Keratinocyte (primary cell): ENCODE measurements at regions not wholly inside any gene's neighbourhood (a gene's known extent, or its start where the extent isn't known, plus 50 kb on each side); places are given as distances from the start of the nearest gene placed in this dataset.

ENCODE experiments used
- EZH2 ChIP-seq: IDR thresholded peaks from one replicate; pipeline ENCODE4 v1.6.1; 2012; ENCODE audit warnings: inconsistent platforms, mild to moderate bottlenecking, low read length, moderate library complexity
- TF ChIP-seq, protein P1 (sequence below), 3 experiments: IDR thresholded peaks in 1 of 3; conservative IDR thresholded peaks in 1 of 3; optimal IDR thresholded peaks in 1 of 3; 2 replicates in 2 of 3; 3 replicates in 1 of 3; pipeline versions ENCODE3 to v1.5.1; 2011; ENCODE audit warnings: low read length in 3 of 3, mild to moderate bottlenecking in 3 of 3, moderate library complexity in 2 of 3, control low read depth in 1 of 3, inconsistent platforms in 1 of 3; ENCODE audit not compliant: insufficient read depth in 2 of 3; ENCODE audit errors: extremely low read depth in 1 of 3

DNA sequence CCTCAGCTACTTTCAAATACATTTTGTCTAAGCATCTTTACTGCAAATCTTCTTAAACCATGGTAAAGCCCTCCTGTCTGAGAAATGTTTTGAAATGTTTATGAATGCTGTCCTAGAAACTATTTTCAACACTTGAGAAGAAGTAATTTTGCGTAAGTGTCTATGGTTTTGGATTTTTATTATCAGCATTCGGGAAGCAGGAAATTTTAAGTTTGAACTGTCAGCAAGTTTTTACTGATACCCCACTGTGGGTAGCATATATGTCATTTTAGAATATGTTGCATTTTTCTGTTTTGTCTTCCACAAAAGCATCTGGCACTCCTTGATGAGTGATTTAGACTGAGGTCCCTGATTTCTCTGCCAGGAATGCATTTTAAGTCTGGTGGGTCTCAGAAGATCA lies 302.4 kb upstream of the GIMD1 start:
- TF ChIP-seq, protein P1, sequence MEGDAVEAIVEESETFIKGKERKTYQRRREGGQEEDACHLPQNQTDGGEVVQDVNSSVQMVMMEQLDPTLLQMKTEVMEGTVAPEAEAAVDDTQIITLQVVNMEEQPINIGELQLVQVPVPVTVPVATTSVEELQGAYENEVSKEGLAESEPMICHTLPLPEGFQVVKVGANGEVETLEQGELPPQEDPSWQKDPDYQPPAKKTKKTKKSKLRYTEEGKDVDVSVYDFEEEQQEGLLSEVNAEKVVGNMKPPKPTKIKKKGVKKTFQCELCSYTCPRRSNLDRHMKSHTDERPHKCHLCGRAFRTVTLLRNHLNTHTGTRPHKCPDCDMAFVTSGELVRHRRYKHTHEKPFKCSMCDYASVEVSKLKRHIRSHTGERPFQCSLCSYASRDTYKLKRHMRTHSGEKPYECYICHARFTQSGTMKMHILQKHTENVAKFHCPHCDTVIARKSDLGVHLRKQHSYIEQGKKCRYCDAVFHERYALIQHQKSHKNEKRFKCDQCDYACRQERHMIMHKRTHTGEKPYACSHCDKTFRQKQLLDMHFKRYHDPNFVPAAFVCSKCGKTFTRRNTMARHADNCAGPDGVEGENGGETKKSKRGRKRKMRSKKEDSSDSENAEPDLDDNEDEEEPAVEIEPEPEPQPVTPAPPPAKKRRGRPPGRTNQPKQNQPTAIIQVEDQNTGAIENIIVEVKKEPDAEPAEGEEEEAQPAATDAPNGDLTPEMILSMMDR (optimal IDR thresholded peaks at IDR 0.05 in 1 of 3, IDR thresholded peaks at IDR 0.05 in 1 of 3, conservative IDR thresholded peaks at IDR 0.05 in 1 of 3; ENCODE audit: extremely low read depth in 1 of 3, insufficient read depth in 2 of 3, low read length in 3 of 3), result no peak
- TF ChIP-seq EZH2, result no peak
